GM06990 (cell line): ENCODE measurements at regions not wholly inside any gene's neighbourhood (a gene's known extent, or its start where the extent isn't known, plus 50 kb on each side); places are given as distances from the start of the nearest gene placed in this dataset.

Source experiments
- DNase-seq: peaks from one replicate; pipeline ENCODE4 v3.0.0-alpha.2; 2011; ENCODE audit not compliant: insufficient read length; ENCODE audit errors: extremely low read depth
- H3K27me3 ChIP-seq: replicated peaks from 2 replicates; pipeline ENCODE4 v1.6.0; 2011; ENCODE audit warnings: low read length; ENCODE audit not compliant: control insufficient read depth, insufficient read depth
- H3K36me3 ChIP-seq: 2 replicates; pipeline ENCODE4 v1.5.1; 2011; ENCODE audit warnings: low read length; ENCODE audit not compliant: control insufficient read depth, insufficient read depth
- H3K4me3 ChIP-seq: replicated peaks from 2 replicates; pipeline ENCODE4 v1.5.1; 2011; ENCODE audit warnings: low read depth, mild to moderate bottlenecking, control low read depth, low read length
- CTCF ChIP-seq: IDR thresholded peaks from 2 replicates; pipeline ENCODE4 v1.5.1; 2011; ENCODE audit warnings: low read length, control low read depth, mild to moderate bottlenecking, inconsistent platforms; ENCODE audit not compliant: insufficient read depth, poor library complexity, severe bottlenecking

GRCh38 chr5:121500310-121500709 is 351.4 kb upstream of the FTMT start:
- DNase-seq, result no peak
- no peak for TF ChIP-seq CTCF
- Histone ChIP-seq H3K36me3 (no peaks in the 10 kb centered on the region), H3K4me3 (no peak overlapping the region), H3K27me3 (no peaks in the 10 kb centered on the region)

GRCh38 chr5:121503111-121503840 is 348.4 kb upstream of the FTMT start:
- no peak for DNase-seq
- Histone ChIP-seq H3K4me3 (no peak overlapping the region), H3K27me3 (no peaks in the 10 kb centered on the region), H3K36me3 (no peaks in the 10 kb centered on the region)
- no peak for TF ChIP-seq CTCF

GRCh38 chr5:121516997-121517396 is 334.7 kb upstream of the FTMT start:
- H3K4me3 ChIP-seq, result no peak overlapping the region
- no peak for TF ChIP-seq CTCF
- no peak for DNase-seq
- H3K27me3 ChIP-seq, result no peaks in the 10 kb centered on the region
- no peaks in the 10 kb centered on the region for H3K36me3 ChIP-seq

GRCh38 chr5:121525706-121526105 is 326.0 kb upstream of the FTMT start:
- no peak for DNase-seq
- H3K27me3 ChIP-seq, result no peaks in the 10 kb centered on the region
- H3K36me3 ChIP-seq, result no peaks in the 10 kb centered on the region
- H3K4me3 ChIP-seq, result no peak overlapping the region
- no peak for TF ChIP-seq CTCF

- TF ChIP-seq CTCF, result no peak
- Histone ChIP-seq H3K27me3 (no peaks in the 10 kb centered on the region), H3K4me3 (no peak overlapping the region)
Measured at GRCh38 chr5:121526908-121527307, 324.8 kb upstream of the FTMT start.

GRCh38 chr5:121533814-121534213 is 317.9 kb upstream of the FTMT start:
- DNase-seq, result no peak
- no peaks in the 10 kb centered on the region for H3K36me3 ChIP-seq
- H3K27me3 ChIP-seq, result no peaks in the 10 kb centered on the region
- no peak overlapping the region for H3K4me3 ChIP-seq
- no peak for TF ChIP-seq CTCF

More at GRCh38 chr5:121526908-121527307, 324.8 kb upstream of the FTMT start:
- H3K36me3 ChIP-seq, result no peaks in the 10 kb centered on the region
- no peak for DNase-seq
